ENCODE measurements at regions not wholly inside any gene's neighbourhood (a gene's known extent, or its start where the extent isn't known, plus 50 kb on each side); places are given as distances from the start of the nearest gene placed in this dataset.
"Not testable (repeated sequence)": the region's sequence is repeated elsewhere in the genome, so short reads cannot be mapped to it uniquely, and the experiment has no call there.

- no peak for DNase-seq (ENCODE audit: low read depth)
- H3K36me3 ChIP-seq (ENCODE audit: control insufficient read depth, insufficient read depth, low read length): no peaks in the 10 kb centered on the region
- H3K27me3 ChIP-seq (ENCODE audit: control insufficient read depth, insufficient read depth, low read length): no peaks in the 10 kb centered on the region
- no peak overlapping the region for H3K4me3 ChIP-seq (ENCODE audit: low read depth, low read length)
- no peak for TF ChIP-seq CTCF (IDR thresholded peaks at IDR 0.05; ENCODE audit: insufficient read depth, low read length, poor library complexity, severe bottlenecking)
Observed at GRCh38 chr4:20185103-20185502, 66.6 kb upstream of the SLIT2 start.

DNA sequence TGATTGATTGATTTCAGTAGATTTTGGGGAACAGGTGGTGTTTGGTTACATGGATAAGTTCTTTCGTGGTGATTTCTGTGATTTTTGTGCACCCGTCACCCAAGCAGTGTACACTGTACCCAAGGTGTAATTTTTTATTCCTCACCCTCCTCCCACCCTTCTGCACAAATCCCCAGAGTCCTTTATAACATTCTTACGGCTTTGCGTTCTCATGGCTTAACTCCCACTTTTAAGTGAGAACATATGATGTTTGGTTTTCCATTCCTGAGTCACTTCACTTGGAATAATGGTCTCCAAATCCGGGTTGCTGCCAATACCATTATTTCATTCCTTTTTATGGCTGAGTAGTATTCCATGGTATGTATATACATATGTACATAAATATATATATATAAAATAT lies 68.6 kb upstream of the SLIT2 start:
- H3K27me3 ChIP-seq (ENCODE audit: control insufficient read depth, insufficient read depth, low read length); H3K36me3 ChIP-seq (ENCODE audit: control insufficient read depth, insufficient read depth, low read length); DNase-seq (ENCODE audit: low read depth); H3K4me3 ChIP-seq (ENCODE audit: low read depth, low read length): not testable (repeated sequence)

GRCh38 chr4:20181926-20182325 lies 69.8 kb upstream of the SLIT2 start:
- Histone ChIP-seq H3K27me3 (ENCODE audit: control insufficient read depth, insufficient read depth, low read length) (no peaks in the 10 kb centered on the region), H3K36me3 (ENCODE audit: control insufficient read depth, insufficient read depth, low read length) (no peaks in the 10 kb centered on the region), H3K4me3 (ENCODE audit: low read depth, low read length) (no peak overlapping the region)
- no peak for DNase-seq (ENCODE audit: low read depth)
- TF ChIP-seq CTCF (IDR thresholded peaks at IDR 0.05; ENCODE audit: insufficient read depth, low read length, poor library complexity, severe bottlenecking): no peak

- TF ChIP-seq CTCF (IDR thresholded peaks at IDR 0.05; ENCODE audit: insufficient read depth, low read length, poor library complexity, severe bottlenecking): no peak
- no peak overlapping the region for H3K4me3 ChIP-seq (ENCODE audit: low read depth, low read length)
- no peaks in the 10 kb centered on the region for H3K27me3 ChIP-seq (ENCODE audit: control insufficient read depth, insufficient read depth, low read length)
- no peaks in the 10 kb centered on the region for H3K36me3 ChIP-seq (ENCODE audit: control insufficient read depth, insufficient read depth, low read length)
- no peak for DNase-seq (ENCODE audit: low read depth)
Observed at GRCh38 chr4:20180509-20180908, 71.2 kb upstream of the SLIT2 start.

DNA sequence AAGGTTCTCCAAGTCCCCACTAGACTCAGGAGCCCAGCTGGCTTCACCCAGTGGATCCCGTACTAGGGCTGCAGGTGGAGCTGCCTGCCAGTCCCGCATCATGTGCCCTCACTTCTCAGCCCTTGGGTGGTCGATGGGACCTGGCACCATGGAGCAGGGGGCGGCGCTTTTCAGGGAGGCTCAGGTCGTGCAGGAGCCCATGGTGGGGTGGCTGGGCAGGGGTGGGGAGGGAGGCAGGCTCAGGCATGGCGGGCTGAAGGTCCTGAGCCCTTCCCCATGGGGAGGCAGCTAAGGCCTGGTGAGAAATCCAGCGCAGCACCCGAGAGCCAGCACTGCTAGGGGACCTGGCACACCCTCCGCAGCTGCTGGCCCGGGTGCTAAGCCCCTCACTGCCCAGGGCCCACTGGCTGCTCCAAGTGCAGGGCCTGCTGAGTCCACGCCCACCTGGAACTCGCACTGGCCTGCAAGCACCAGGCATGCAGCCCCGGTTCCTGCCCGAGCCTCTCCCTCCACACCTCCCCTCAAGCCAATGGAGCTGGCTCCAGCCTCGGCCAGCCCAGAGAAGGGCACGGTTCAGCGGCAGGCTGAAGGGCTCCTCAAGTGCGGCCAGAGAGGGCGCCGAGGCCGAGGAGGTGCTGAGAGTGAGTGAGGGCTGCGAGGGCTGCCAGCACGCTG lies 72.7 kb upstream of the SLIT2 start:
- DNase-seq (ENCODE audit: low read depth): no peak
- Histone ChIP-seq H3K36me3 (ENCODE audit: control insufficient read depth, insufficient read depth, low read length) (no peaks in the 10 kb centered on the region), H3K4me3 (ENCODE audit: low read depth, low read length) (no peak overlapping the region), H3K27me3 (ENCODE audit: control insufficient read depth, insufficient read depth, low read length) (no peaks in the 10 kb centered on the region)
- TF ChIP-seq CTCF (IDR thresholded peaks at IDR 0.05; ENCODE audit: insufficient read depth, low read length, poor library complexity, severe bottlenecking): no peak

GRCh38 chr4:20176881-20177280 lies 74.8 kb upstream of the SLIT2 start:
- no peak for DNase-seq (ENCODE audit: low read depth)
- TF ChIP-seq CTCF (IDR thresholded peaks at IDR 0.05; ENCODE audit: insufficient read depth, low read length, poor library complexity, severe bottlenecking): no peak
- Histone ChIP-seq H3K36me3 (ENCODE audit: control insufficient read depth, insufficient read depth, low read length) (no peaks in the 10 kb centered on the region), H3K27me3 (ENCODE audit: control insufficient read depth, insufficient read depth, low read length) (no peaks in the 10 kb centered on the region), H3K4me3 (ENCODE audit: low read depth, low read length) (no peak overlapping the region)
